ENCODE measurements at regions not wholly inside any gene's neighbourhood (a gene's known extent, or its start where the extent isn't known, plus 50 kb on each side); places are given as distances from the start of the nearest gene placed in this dataset.
A peak's percentile ranks its signal among the peaks of the same experiment; 100 is the strongest.

- TF ChIP-seq, protein P1, sequence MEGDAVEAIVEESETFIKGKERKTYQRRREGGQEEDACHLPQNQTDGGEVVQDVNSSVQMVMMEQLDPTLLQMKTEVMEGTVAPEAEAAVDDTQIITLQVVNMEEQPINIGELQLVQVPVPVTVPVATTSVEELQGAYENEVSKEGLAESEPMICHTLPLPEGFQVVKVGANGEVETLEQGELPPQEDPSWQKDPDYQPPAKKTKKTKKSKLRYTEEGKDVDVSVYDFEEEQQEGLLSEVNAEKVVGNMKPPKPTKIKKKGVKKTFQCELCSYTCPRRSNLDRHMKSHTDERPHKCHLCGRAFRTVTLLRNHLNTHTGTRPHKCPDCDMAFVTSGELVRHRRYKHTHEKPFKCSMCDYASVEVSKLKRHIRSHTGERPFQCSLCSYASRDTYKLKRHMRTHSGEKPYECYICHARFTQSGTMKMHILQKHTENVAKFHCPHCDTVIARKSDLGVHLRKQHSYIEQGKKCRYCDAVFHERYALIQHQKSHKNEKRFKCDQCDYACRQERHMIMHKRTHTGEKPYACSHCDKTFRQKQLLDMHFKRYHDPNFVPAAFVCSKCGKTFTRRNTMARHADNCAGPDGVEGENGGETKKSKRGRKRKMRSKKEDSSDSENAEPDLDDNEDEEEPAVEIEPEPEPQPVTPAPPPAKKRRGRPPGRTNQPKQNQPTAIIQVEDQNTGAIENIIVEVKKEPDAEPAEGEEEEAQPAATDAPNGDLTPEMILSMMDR (IDR thresholded peaks at IDR 0.05 in 8 of 11, conservative IDR thresholded peaks at IDR 0.05 in 3 of 11) = peak in 2 of 11 experiments; percentile 50 to 53
- no peak for TF ChIP-seq POLR2A (IDR thresholded peaks at IDR 0.05)
Observed at GRCh38 chr3:56989169-56989976, 71.1 kb upstream of the SPATA12 start.

Data from spleen (tissue), 7 donors.